ENCODE measurements at regions not wholly inside any gene's neighbourhood (a gene's known extent, or its start where the extent isn't known, plus 50 kb on each side); places are given as distances from the start of the nearest gene placed in this dataset.
"Not testable (repeated sequence)": the region's sequence is repeated elsewhere in the genome, so short reads cannot be mapped to it uniquely, and the experiment has no call there.

DNA sequence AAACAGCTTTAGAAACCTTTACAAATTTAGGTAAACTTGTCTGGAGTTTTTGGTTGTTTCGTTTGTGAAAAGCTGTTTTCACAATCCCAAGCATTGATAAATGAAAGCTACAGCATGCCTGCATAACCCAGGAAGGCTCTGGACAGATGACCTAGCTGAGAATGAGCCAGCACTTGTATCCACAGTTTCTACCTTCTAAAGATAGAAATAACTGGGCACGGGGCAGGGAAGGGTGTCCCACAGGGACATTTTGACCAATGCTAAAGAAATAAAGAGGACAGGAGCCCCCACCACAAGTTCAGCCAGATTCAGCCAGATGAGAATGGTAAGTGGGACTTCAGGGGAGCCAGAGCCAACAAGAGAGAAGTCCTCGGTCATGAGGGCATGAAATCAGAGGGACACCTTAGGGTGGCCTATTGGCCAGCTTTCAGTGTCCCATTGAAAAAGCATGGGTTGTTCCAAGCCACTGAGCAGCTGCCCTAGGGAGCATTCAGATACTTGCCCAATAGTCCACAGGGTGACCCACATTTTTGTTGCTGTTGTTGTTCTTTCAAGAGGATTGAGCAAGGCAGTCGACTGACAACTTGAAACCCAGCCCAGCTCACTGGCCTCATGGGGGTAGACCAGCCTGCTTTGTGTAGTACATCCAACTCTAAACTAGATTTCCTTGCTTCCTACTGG, 140.3 kb upstream of the NUDT4 start:
- H2AFZ ChIP-seq, result no peak overlapping the region
- no peaks in the 10 kb centered on the region for H3K36me3 ChIP-seq (replicated peaks; ENCODE audit: insufficient read depth, low read depth)
- no peak overlapping the region for H3K27ac ChIP-seq
- WGBS (ENCODE audit: low lambda C conversion rate, missing lambda C conversion rate), result 93% methylated on average over 4 of the region's 4 CpGs
- no peaks in the 10 kb centered on the region for H4K20me1 ChIP-seq (ENCODE audit: insufficient read depth, poor library complexity, severe bottlenecking)
- H3K27me3 ChIP-seq, result no peaks in the 10 kb centered on the region
- no peaks in the 10 kb centered on the region for H3K9me3 ChIP-seq (ENCODE audit: low read depth)
- TF ChIP-seq, protein P1, sequence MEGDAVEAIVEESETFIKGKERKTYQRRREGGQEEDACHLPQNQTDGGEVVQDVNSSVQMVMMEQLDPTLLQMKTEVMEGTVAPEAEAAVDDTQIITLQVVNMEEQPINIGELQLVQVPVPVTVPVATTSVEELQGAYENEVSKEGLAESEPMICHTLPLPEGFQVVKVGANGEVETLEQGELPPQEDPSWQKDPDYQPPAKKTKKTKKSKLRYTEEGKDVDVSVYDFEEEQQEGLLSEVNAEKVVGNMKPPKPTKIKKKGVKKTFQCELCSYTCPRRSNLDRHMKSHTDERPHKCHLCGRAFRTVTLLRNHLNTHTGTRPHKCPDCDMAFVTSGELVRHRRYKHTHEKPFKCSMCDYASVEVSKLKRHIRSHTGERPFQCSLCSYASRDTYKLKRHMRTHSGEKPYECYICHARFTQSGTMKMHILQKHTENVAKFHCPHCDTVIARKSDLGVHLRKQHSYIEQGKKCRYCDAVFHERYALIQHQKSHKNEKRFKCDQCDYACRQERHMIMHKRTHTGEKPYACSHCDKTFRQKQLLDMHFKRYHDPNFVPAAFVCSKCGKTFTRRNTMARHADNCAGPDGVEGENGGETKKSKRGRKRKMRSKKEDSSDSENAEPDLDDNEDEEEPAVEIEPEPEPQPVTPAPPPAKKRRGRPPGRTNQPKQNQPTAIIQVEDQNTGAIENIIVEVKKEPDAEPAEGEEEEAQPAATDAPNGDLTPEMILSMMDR (IDR thresholded peaks at IDR 0.05; ENCODE audit: poor library complexity), result no peak
- no peak for TF ChIP-seq EZH2phosphoT487 (IDR thresholded peaks at IDR 0.05; ENCODE audit: low read depth, severe bottlenecking, unreplicated experiment)
- TF ChIP-seq EZH2 (IDR thresholded peaks at IDR 0.05; ENCODE audit: borderline replicate concordance), result no peak
- H3K4me2 ChIP-seq, result no peak overlapping the region
- no peak overlapping the region for H3K4me3 ChIP-seq
- no peaks in the 10 kb centered on the region for H3K79me2 ChIP-seq
- no peak for DNase-seq (ENCODE audit: low spot score)
- H3K9me2 ChIP-seq (replicated peaks; ENCODE audit: insufficient read depth), result no peaks in the 10 kb centered on the region
- H3K4me1 ChIP-seq (ENCODE audit: insufficient read depth), result no peaks in the 10 kb centered on the region

DNA sequence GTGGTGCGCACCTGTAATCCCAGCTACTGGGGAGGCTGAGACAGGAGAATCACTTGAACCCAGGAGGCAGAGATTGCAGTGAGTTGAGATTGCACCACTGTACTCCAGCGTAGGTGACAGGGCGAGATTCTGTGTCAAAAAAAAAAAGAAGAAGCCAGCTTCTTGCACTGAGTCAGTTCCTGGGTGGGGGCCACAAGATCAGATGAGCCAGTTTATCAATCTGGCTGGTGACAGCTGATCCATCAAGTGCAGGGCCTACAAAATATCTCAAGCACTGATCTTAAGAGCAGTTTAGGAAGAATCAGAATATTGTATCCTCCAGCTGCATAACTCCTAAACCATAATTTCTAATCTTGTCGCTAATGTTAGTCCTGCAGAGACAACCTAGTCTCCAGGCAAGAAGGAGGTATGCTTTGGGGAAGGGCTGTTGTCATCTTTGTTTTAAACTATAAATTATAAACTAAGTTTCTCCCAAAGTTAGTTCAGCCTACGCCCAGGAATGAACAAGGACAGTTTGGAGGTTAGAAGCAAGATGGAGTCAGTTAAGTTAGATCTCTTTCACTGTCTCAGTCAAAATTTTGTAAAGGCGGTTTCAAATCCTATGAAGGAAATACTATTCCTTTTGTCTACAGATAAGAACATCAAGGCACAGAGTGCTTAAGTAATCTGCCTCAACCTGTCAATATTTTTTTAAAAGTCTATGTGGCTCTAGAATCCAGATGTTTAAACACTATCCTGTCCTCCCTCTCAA, 139.0 kb upstream of the NUDT4 start:
- 97% methylated on average over 6 of the region's 6 CpGs for WGBS (ENCODE audit: low lambda C conversion rate, missing lambda C conversion rate)
- not testable (repeated sequence) for H3K4me3 ChIP-seq, H3K27me3 ChIP-seq

DNA sequence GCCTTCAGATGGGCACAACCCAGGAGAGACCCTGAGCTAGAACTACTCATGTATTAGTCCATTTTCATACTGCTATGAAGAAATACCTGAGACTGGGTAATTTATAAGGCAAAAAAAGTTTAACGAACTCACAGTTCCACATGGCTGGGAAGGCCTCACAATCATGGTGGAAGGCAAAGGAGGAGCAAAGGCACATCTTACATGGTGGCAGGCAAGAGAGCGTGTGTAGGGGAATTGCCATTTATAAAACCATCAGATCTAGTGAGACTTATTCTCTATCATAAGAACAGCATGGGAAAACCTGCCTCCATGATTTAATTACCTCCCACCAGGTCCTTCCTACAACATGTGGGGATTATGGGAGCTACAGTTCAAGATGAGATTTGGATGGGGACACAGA, 137.9 kb upstream of the NUDT4 start:
- not testable (repeated sequence) for H3K27ac ChIP-seq; H3K27me3 ChIP-seq; H2AFZ ChIP-seq; H3K36me3 ChIP-seq (replicated peaks; ENCODE audit: insufficient read depth, low read depth); H3K4me3 ChIP-seq; H4K20me1 ChIP-seq (ENCODE audit: insufficient read depth, poor library complexity, severe bottlenecking); H3K9me3 ChIP-seq (ENCODE audit: low read depth); H3K79me2 ChIP-seq; DNase-seq (ENCODE audit: low spot score); H3K4me2 ChIP-seq; H3K9me2 ChIP-seq (replicated peaks; ENCODE audit: insufficient read depth)
- peaks cover 12% of the 10 kb centered on the region for H3K4me1 ChIP-seq (ENCODE audit: insufficient read depth)
- WGBS (ENCODE audit: low lambda C conversion rate, missing lambda C conversion rate), result 93% methylated on average over 2 of the region's 2 CpGs

More for the DNA sequence above, 139.0 kb upstream of the NUDT4 start:
- not testable (repeated sequence) for H3K4me2 ChIP-seq; H3K4me1 ChIP-seq (ENCODE audit: insufficient read depth); DNase-seq (ENCODE audit: low spot score); H3K79me2 ChIP-seq; H3K27ac ChIP-seq; H3K36me3 ChIP-seq (replicated peaks; ENCODE audit: insufficient read depth, low read depth); H3K9me2 ChIP-seq (replicated peaks; ENCODE audit: insufficient read depth); H3K9me3 ChIP-seq (ENCODE audit: low read depth); H2AFZ ChIP-seq; H4K20me1 ChIP-seq (ENCODE audit: insufficient read depth, poor library complexity, severe bottlenecking)

DNA sequence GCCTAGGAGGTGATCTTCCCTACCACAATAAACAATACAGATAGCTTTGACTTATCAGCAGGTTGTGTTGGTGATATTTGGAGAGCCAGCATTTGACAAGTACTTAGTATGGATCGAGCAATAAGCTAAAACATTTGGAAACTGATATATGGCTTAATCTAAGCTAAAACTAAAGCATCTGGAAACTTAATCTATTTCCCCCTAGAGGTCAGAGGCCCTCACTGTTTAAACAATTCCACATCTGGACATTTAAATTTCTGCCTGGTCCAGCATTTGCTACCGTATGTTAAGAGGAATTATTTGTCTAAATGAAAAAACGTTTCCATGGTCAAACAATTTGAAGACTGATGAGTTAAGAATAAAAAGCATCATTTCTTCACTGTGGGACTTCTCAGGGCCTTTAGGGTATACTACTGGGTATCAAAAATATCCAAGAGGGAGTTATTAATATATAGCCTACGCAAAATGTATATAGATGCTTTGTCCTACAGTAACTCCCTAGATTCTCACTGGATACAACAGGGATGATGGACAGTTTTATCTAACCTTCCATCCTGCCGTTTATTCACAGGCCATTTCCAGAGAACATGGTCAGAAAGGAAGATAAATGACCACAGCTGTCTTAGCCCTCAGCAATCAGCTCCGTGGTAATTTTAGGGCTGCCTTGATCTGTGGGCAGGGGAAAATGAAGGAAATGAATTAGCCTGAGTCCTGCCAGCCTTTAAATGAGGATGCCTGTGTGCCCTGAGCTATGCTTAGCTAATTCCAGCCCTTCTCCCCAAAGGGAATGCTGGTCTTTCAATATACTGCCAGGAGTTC, 135.4 kb upstream of the NUDT4 start:
- H3K4me3 ChIP-seq, result no peak overlapping the region
- H3K9me3 ChIP-seq (ENCODE audit: low read depth), result no peaks in the 10 kb centered on the region
- H4K20me1 ChIP-seq (ENCODE audit: insufficient read depth, poor library complexity, severe bottlenecking), result no peaks in the 10 kb centered on the region
- H3K27me3 ChIP-seq, result no peaks in the 10 kb centered on the region
- TF ChIP-seq EZH2phosphoT487 (IDR thresholded peaks at IDR 0.05; ENCODE audit: low read depth, severe bottlenecking, unreplicated experiment), result no peak
- TF ChIP-seq, protein P1 (IDR thresholded peaks at IDR 0.05; ENCODE audit: poor library complexity), result no peak
- no peak for TF ChIP-seq EZH2 (IDR thresholded peaks at IDR 0.05; ENCODE audit: borderline replicate concordance)
- no peak for DNase-seq (ENCODE audit: low spot score)
- no peaks in the 10 kb centered on the region for H3K36me3 ChIP-seq (replicated peaks; ENCODE audit: insufficient read depth, low read depth)
- H3K4me1 ChIP-seq (ENCODE audit: insufficient read depth), result peaks cover 12% of the 10 kb centered on the region
- no peak overlapping the region for H3K4me2 ChIP-seq
- H3K79me2 ChIP-seq, result no peaks in the 10 kb centered on the region
- H3K9me2 ChIP-seq (replicated peaks; ENCODE audit: insufficient read depth), result no peaks in the 10 kb centered on the region
- WGBS (ENCODE audit: low lambda C conversion rate, missing lambda C conversion rate), result 52% methylated on average over 6 of the region's 6 CpGs
- no peak overlapping the region for H3K27ac ChIP-seq
- H2AFZ ChIP-seq, result no peak overlapping the region
